HG03457 (cell line): ENCODE measurements at regions not wholly inside any gene's neighbourhood (a gene's known extent, or its start where the extent isn't known, plus 50 kb on each side); places are given as distances from the start of the nearest gene placed in this dataset.

Experiments
- ATAC-seq: cut with Tn5 transposase; IDR thresholded peaks from one replicate; pipeline ENCODE4 v1.9.1; 2021; ENCODE audit warnings: moderate number of reproducible peaks; ENCODE audit not compliant: unreplicated experiment

GRCh38 chr18:78627551-78628346, 351.9 kb upstream of the SALL3 start:
- ATAC-seq = no peak

DNA sequence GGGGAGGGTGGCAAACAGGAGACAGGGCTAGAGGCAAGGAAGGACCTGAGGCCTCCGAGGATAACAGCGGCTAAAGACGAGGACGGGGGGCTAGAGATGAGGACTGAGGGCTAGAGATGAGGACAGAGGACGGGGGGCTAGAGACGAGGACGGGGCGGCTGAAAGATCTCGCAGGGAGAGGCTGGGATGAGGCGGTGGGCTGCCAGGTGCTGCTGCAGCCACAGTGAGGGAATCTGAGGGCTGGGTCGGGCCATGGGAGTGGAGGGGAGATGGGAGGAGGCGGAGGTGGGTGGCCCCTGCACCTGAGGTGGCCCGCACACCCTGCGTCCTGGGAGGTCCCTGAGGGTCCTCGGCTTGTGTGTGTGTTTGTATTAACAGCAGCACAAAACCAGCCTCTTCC, 350.2 kb upstream of the SALL3 start:
- no peak for ATAC-seq

DNA sequence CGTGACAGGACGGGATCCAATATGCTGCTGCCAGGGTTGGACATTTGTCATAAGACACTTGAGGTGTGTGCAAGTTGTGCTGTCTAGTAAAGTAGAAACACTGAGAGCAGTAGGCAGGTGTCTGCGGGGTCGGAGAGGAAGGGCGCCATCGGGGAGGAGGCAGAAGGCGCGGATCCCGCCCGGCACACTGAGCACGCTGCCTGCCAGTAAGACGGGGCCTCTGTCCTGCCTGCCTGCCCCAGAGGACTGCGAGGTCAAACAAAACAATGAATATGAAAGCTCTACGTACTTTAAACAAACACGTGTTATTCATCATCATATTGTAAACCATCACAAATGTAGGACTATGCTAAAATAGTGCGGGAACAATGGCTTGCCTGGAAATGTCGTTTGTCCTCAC, 349.3 kb upstream of the SALL3 start:
- no peak for ATAC-seq

GRCh38 chr18:78630981-78631510, 348.6 kb upstream of the SALL3 start:
- no peak for ATAC-seq

- ATAC-seq = no peak
Measured at GRCh38 chr18:78632111-78632541, 347.5 kb upstream of the SALL3 start.

GRCh38 chr18:78634061-78634696, 345.4 kb upstream of the SALL3 start:
- no peak for ATAC-seq

DNA sequence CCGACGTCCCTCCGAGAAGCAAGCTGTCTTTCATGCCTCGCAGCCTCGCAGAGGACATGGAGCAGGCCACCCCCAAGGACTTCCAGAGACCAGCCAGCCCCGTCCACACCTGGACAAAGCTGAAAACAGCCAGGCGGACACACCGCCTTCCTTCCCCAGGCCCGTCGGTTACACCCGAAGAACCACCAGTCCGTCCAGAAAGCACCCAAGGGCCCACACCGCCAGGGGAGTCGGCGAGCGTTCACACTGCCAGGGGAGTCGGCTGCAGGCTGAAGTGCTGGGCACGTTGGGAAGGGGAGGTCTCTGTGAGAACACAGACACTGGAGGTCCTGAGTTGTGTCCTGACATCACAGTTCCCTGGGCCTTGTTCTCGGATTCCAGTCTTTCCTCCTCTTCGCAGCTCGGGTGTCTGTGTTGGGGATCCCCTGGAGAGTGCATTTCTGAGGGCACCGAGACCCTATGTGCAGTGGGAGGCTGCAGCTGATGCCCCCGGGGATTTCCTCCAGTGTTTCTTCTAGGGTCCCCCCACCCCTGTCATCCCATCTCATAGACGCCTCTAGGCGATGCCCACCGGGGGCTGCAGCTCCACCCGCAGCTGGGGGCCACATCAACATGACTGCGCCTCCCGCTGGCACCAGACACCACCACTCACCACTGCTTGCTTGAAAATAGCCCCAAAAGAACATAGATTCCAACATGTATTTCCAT, 344.4 kb upstream of the SALL3 start:
- no peak for ATAC-seq

- no peak for ATAC-seq
Measured at GRCh38 chr18:78636260-78636659, 343.4 kb upstream of the SALL3 start.

DNA sequence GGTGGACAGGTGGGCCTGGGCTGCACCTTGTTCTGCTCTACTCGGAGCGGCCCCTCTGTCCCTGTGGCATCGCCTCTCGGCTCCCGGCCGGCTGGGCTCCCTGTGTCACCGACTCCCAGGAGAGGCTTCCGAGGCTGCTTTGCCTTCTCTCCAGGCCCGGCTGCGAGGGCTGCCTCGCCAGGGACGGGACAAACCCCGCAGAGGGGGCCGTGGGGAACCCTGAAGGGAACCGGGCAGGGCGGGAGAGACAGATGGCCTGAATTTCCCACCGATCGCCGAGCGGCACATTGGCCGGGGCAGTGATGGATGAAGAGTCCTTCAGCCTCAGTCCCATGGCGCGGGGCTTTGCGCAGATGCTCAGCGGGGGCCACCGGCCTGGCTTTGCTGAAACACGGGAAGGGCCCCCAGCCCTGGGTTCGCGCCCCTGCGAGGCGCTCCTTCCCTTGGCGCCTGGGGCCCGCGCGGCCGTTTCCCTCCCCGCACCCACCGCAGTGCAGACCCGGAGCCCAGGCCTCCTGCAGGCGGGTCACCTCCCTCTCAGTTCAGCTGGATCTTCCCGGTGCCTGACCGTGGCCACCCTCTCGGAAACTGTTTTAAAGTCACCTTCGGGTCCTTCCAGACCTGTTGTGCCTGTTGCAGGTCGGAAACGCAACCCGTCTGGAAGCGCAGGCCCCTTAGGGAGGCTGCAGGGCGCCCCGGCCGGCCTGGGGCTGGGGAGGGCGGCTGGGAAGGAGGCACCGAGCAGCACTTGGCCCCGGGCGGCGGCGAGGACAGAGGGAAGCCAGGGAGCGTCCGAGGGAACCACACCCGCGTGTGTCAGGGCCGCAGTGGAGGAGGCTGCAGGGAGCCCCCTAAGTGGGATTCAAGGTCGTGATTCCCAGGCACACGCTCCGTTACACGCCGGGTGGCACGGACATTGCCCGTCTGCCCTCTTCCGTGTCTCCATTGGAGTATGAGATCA, 341.9 kb upstream of the SALL3 start:
- ATAC-seq = no peak

DNA sequence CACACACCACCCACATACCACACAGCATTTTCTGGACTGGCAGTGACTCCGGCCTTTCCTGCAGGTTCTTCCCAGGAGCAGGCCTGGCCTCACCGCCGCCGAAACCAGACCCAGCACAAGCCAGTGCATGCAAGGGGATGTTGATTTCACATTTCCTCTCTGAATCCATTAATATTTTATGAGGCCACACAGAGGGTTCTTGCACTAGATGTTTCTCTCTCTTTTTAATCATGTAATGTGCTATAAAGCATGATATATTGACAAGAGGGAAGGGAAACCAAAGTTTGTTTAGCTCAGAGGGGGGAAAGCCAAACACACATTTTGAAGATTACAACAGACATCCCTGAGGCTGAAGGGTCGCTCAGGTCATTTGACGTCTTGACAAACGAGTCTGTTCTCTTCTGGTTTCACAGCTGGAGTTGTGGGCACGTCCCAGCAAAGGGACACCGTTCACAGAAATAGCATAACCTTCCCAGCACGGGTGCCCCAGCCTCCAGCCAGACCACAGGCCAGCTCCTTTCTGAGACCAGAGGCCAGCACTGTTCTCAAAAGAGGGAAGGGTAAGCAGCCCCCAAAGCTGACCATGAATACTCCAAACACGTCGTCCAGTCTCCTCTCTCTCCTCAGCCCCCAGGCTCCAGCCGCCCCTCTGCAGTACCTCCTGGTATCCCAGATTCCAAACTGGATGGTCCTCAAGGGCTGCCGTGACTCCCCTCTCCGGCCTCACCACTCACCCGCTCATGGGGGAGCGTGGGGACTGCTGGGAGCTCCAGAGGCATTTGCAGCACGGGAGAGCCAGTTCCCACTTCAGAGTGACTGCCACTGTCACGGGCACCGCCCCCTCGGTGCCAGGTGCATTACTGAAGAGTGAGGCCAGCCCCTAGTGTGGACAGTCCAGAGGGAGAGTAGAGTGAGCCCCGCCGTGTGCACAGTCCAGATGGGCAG, 340.3 kb upstream of the SALL3 start:
- no peak for ATAC-seq

GRCh38 chr18:78640246-78640995, 339.2 kb upstream of the SALL3 start:
- no peak for ATAC-seq

DNA sequence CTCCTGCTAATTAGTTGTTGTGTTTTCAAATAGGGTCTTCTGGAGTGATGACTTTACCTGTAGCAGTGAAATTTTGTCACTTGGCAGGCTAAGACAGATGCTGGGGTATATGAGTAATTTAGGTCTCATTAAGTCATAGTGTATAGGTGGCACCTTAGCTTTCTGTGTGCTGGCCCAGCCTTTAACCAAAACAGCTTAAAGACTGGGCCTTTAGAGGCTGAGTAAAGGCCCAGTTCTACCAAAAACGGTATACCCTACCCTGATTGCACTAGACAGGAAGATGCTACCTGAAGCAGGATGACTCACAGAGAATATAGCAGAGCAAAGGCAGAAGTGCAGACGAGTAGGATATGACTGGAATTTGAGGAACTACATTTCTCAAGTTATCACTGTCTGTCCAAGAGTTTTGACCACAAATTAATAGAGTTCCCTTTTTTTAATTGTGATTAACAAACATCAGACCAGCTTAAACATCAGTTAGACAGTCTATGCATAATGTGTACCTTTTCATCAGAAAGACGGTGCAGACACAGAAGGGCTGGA, 337.9 kb upstream of the SALL3 start:
- ATAC-seq = no peak

DNA sequence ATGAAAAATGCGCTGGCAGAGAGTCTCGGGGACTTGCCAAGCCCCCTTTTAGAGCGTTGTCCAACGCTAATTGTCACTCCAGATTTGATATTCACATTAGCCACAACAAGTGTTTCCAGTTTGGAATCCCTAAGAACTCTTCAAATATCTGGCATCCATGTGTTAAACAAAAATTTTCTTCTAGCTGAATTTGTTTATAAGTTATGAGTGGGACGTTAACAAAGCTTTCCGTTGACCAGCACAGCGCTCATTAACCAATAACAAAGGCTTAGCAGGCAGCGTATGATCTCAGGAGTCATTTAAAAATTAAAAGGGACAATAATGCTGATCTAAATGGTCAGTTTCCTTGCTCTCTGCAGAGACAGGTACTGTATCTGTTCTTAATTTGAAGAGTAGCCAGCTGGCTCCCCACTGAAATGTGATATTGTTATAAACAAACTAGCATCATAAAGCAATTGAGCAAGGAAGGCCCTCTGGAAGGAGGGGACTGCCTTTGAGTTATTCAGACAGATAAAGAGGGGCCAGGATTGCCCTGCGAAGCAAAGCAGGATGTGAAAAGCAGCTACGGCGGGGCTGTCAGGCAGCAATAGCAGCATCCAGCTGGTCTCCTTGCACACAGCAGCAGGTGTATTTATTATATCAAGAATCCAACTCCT, 337.2 kb upstream of the SALL3 start:
- ATAC-seq = no peak

GRCh38 chr18:78643004-78643403, 336.6 kb upstream of the SALL3 start:
- no peak for ATAC-seq

DNA sequence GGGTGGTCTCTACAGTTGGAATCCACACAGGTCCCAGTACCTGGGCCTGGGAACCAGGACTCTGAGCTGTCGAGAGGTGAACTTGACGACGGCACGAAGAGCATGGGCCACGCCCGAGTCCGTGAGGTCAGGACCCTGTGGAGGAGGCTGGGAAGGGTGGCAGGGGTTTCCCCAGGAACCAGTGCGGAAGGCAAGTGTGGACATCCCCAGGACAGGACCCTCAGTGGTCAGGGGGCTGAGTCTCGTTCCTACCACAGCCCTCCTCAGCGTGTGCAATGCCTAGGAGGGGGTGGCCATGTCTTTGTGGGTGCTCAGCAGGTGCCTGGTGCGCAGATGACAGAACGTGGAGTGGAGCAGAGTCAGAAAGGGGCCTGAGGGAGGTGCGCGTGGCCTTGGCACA, 335.6 kb upstream of the SALL3 start:
- ATAC-seq = no peak

GRCh38 chr18:78645216-78645615, 334.4 kb upstream of the SALL3 start:
- no peak for ATAC-seq

DNA sequence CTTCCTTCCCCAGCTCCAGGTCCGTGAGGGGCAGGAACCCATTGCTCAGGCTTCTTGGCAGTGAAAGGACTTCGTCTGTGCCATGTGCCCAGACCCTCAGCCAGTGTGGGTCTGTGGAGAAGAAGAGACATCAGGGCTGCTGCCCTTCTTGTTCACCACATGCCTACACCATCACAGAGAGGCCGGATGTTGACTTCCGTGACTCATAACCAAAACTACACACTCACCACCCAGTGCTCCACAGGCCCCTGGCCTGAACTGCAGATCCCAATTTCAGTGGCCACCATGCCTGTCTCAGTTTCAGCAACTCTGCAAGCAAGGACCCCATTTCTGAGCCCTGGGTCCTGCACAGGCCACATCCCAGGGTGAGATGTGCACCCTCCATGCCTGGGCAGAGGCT, 332.6 kb upstream of the SALL3 start:
- no peak for ATAC-seq

DNA sequence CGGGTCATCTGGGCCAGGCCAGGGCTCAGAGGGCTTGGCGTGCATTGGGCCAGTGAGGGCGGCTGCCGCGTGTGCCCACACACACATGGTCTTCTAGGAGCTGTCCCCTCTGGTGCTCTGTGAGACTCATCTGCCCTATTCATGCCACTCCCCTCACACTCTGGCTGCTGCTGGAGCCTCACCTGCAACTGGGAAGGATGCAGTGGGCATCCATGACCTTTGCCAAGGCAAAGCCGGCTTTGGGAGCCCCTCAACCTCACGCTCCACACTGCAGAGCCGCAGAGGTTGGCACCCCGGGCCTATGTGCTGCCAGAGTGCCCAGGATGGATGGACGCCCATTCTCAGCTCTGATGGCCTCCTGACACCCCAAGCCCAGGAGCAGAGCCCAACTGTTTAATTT, 330.2 kb upstream of the SALL3 start:
- no peak for ATAC-seq
